Choroid plexus epithelial cell (primary cell): ENCODE measurements at regions not wholly inside any gene's neighbourhood (a gene's known extent, or its start where the extent isn't known, plus 50 kb on each side); places are given as distances from the start of the nearest gene placed in this dataset.

Experiments used
- DNase-seq: peaks from one replicate; pipeline ENCODE4 v3.0.0-alpha.2; 2010; ENCODE audit warnings: low read depth
- H3K4me3 ChIP-seq: 2 replicates; pipeline ENCODE4 v1.5.1; 2011; ENCODE audit warnings: low read depth, mild to moderate bottlenecking, control low read depth, low read length, moderate library complexity
- CTCF ChIP-seq: conservative IDR thresholded peaks from 2 replicates; pipeline ENCODE4 v1.5.1; 2011; ENCODE audit warnings: low read depth, mild to moderate bottlenecking, control low read depth, inconsistent platforms, low read length, moderate library complexity

DNA sequence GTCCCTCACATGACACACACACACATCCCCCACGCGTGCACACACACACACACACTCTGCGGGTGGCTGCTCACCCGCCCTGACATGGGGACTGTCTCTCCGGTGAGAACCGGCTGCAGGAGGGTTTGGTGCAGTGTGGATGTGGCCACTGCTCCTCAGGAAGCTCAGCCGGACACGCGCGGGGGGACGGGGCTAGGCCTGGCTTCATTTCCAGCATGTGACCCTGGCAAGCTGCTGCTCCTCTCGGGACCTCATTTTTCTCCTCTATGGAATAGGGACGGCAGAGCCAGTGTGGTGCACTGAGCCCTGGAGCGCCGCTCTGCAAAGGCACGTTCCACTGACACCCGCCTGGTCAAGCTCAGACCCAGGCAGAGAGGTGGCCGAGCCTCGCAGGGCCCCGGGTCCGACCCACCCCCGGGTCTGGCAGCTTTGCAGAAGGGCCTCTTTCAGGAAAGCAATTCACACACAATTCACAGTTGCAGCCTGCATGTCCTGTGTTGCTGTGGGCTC, 56.8 kb upstream of the SLCO4A1 start:
- DNase-seq: no peak
- no peak overlapping the region for H3K4me3 ChIP-seq
- TF ChIP-seq CTCF: no peak

DNA sequence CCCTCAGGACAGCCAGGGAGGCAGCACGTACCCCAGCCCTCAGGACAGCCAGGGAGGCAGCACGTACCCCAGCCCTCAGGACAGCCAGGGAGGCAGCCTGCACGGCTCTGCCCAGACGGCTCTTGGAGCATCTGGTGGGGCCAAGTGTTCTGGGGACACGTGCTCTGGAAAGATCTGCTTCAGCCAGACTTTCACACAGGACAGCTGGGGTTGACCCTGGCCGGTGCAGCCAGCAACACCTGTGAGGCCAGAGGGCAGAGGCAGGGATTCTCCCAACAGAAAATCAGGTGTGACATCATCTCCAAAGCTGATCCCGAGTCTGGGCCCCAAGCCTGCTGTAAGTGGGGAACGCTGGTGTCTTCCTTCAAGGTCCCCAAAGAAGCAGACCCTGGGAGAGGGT, 55.5 kb upstream of the SLCO4A1 start:
- no peak overlapping the region for H3K4me3 ChIP-seq
- no peak for DNase-seq
- no peak for TF ChIP-seq CTCF

GRCh38 chr20:62587757-62588402, 54.4 kb upstream of the SLCO4A1 start:
- DNase-seq: no peak
- H3K4me3 ChIP-seq: no peak overlapping the region
- no peak for TF ChIP-seq CTCF

DNA sequence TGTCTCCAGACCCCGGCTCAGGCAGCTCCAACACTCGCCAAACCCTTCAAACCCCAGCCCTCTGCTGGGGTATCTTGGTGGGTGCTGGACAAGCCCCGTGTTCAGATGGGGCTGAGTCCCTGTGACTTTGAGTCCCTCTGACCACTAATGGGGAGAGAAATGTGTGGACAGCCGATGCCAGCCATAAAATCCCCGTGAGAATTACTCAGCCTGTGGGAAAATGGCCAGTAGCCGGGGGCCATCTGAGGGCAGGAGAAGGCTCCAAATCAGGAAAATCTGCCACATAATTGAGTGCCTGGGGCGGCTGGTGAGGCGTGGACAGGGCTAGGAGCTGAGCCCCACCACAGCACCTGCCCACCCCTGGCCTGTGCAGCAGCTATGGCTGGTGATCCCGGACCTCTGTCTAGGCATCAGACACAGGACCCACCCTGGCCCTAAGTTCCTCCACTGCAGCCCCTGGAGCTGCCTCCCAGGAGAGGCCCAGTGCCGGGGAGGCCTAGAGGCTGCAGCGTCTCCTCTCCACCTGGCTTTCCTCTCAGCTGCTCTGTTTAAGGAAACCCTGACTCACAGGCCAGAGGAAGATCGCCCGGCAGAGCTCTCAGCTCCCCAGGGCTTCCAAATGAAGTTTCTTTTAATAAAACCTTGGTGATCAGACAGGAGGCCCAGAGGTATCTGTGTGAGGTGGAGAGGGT, 53.7 kb upstream of the SLCO4A1 start:
- DNase-seq: no peak
- H3K4me3 ChIP-seq: no peak overlapping the region
- TF ChIP-seq CTCF: no peak

DNA sequence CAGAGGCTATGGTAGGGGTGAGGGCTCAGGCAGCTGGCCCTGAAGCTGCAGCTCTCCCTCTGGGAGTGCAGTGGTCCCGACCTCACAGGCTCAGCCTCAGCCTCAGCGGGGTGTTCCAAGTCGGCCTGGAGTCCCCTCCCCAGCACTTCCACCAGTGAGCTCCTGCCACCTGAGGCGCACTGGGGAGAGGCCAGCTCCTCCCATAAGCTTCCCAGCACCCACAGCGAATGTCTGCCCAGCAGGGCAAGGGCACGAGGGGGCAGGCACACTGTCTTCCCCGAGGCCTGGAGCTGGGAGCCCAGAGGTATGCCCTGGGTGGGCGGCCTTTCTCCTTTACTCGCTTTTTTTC, 53.2 kb upstream of the SLCO4A1 start:
- DNase-seq: no peak
- TF ChIP-seq CTCF: no peak

GRCh38 chr20:62589720-62590119, 52.6 kb upstream of the SLCO4A1 start:
- no peak overlapping the region for H3K4me3 ChIP-seq
- no peak for DNase-seq
- TF ChIP-seq CTCF: no peak

More for the DNA sequence above, 53.2 kb upstream of the SLCO4A1 start:
- no peak overlapping the region for H3K4me3 ChIP-seq
